ENCODE measurements at regions not wholly inside any gene's neighbourhood (a gene's known extent, or its start where the extent isn't known, plus 50 kb on each side); places are given as distances from the start of the nearest gene placed in this dataset.

- TF ChIP-seq, protein P1, sequence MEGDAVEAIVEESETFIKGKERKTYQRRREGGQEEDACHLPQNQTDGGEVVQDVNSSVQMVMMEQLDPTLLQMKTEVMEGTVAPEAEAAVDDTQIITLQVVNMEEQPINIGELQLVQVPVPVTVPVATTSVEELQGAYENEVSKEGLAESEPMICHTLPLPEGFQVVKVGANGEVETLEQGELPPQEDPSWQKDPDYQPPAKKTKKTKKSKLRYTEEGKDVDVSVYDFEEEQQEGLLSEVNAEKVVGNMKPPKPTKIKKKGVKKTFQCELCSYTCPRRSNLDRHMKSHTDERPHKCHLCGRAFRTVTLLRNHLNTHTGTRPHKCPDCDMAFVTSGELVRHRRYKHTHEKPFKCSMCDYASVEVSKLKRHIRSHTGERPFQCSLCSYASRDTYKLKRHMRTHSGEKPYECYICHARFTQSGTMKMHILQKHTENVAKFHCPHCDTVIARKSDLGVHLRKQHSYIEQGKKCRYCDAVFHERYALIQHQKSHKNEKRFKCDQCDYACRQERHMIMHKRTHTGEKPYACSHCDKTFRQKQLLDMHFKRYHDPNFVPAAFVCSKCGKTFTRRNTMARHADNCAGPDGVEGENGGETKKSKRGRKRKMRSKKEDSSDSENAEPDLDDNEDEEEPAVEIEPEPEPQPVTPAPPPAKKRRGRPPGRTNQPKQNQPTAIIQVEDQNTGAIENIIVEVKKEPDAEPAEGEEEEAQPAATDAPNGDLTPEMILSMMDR (conservative IDR thresholded peaks at IDR 0.05; ENCODE audit: low read depth, low read length): no peak
- no peak for TF ChIP-seq EZH2 (IDR thresholded peaks at IDR 0.05; ENCODE audit: borderline replicate concordance, low read depth, low read length, poor library complexity, severe bottlenecking)
Measured at GRCh38 chr10:36236341-36236740, 594.2 kb upstream of the FZD8 start.

All from A673 (cell line).